ENCODE measurements at regions not wholly inside any gene's neighbourhood (a gene's known extent, or its start where the extent isn't known, plus 50 kb on each side); places are given as distances from the start of the nearest gene placed in this dataset.

DNA sequence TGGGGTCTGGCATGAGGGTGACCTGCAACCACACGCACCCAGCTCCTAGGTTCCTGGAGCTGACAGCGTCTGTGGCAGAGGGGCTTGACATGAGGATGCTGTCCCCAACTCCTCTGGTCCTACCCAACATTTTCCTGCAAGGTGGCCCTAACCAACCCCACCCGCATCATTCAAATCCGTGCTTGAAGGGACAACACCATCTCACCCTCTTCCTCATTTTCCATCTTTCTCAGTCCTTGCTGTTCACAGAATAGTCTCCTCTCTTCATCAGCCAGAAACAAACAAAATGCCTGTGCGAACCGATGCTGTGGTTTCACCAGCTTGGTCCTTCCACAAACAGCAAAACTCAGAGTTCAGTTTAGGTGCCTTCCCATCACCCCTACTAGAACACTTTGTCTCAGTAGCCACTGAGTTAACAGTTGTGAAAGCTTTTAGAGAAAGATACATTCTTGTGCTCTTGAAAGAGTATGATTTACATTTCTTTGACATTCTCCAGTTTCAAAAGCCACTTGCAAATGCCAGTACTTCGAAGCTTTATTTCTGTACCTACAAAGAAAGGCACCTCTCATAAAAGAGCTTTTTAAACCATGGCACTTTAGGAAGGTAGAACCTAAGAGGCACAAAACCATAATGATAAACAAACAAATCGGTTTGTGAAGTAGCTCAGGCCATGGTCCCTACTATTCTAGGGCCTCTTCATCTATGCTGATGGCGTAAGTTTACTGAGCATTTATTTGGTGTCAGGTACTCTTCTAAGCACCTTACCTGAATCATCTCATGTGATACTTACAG is 360.1 kb downstream of the SHQ1 start:
- TF ChIP-seq, protein P1, sequence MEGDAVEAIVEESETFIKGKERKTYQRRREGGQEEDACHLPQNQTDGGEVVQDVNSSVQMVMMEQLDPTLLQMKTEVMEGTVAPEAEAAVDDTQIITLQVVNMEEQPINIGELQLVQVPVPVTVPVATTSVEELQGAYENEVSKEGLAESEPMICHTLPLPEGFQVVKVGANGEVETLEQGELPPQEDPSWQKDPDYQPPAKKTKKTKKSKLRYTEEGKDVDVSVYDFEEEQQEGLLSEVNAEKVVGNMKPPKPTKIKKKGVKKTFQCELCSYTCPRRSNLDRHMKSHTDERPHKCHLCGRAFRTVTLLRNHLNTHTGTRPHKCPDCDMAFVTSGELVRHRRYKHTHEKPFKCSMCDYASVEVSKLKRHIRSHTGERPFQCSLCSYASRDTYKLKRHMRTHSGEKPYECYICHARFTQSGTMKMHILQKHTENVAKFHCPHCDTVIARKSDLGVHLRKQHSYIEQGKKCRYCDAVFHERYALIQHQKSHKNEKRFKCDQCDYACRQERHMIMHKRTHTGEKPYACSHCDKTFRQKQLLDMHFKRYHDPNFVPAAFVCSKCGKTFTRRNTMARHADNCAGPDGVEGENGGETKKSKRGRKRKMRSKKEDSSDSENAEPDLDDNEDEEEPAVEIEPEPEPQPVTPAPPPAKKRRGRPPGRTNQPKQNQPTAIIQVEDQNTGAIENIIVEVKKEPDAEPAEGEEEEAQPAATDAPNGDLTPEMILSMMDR (IDR thresholded peaks at IDR 0.05): no peak
- no peak for TF ChIP-seq ZFX (IDR thresholded peaks at IDR 0.05; ENCODE audit: borderline replicate concordance)
